Trophoblast cell (in vitro differentiated cells and primary cell): ENCODE measurements at regions not wholly inside any gene's neighbourhood (a gene's known extent, or its start where the extent isn't known, plus 50 kb on each side); places are given as distances from the start of the nearest gene placed in this dataset.

Experiments
- DNase-seq, 2 donors: peaks; one replicate each; pipeline ENCODE4 v3.0.0-alpha.2; 2016
- H2AFZ ChIP-seq: 2 replicates; pipeline ENCODE4 v1.6.1; 2013; ENCODE audit warnings: low read length, moderate library complexity, mild to moderate bottlenecking; ENCODE audit not compliant: insufficient read depth, poor library complexity
- H2AK5ac ChIP-seq: 2 replicates; pipeline ENCODE4 v1.6.1; 2013; ENCODE audit warnings: mild to moderate bottlenecking, low read length
- H2BK120ac ChIP-seq: 2 replicates; pipeline ENCODE4 v1.6.1; 2013; ENCODE audit warnings: low read length, mild to moderate bottlenecking, moderate library complexity; ENCODE audit not compliant: insufficient read depth, poor library complexity
- H2BK12ac ChIP-seq: 2 replicates; pipeline ENCODE4 v1.6.1; 2013; ENCODE audit warnings: mild to moderate bottlenecking, low read length, moderate library complexity
- H2BK5ac ChIP-seq: 2 replicates; pipeline ENCODE4 v1.6.1; 2013; ENCODE audit warnings: low read length, low read depth, moderate library complexity, mild to moderate bottlenecking; ENCODE audit not compliant: poor library complexity
- H3K14ac ChIP-seq: 2 replicates; pipeline ENCODE4 v1.6.1; 2013; ENCODE audit warnings: mild to moderate bottlenecking, low read length
- H3K18ac ChIP-seq: 2 replicates; pipeline ENCODE4 v1.6.1; 2013; ENCODE audit warnings: mild to moderate bottlenecking, low read length
- H3K23ac ChIP-seq: 2 replicates; pipeline ENCODE4 v1.6.1; 2013; ENCODE audit warnings: low read length
- H3K27ac ChIP-seq: 2 replicates; pipeline ENCODE4 v1.5.1; 2013; ENCODE audit warnings: low read depth, mild to moderate bottlenecking, inconsistent platforms, low read length, moderate library complexity
- H3K27me3 ChIP-seq: 2 replicates; pipeline ENCODE4 v1.6.1; 2013; ENCODE audit warnings: inconsistent platforms, mild to moderate bottlenecking, low read length, moderate library complexity; ENCODE audit not compliant: insufficient read depth
- H3K36me3 ChIP-seq, 2 experiments: 1 replicate in 1 of 2; 2 replicates in 1 of 2; pipeline ENCODE4 v1.6.1; 2013; ENCODE audit warnings: low read length in 2 of 2, mild to moderate bottlenecking in 2 of 2, moderate library complexity in 1 of 2; ENCODE audit not compliant: insufficient read depth in 2 of 2, control insufficient read depth in 1 of 2
- H3K4ac ChIP-seq: 2 replicates; pipeline ENCODE4 v1.6.1; 2013; ENCODE audit warnings: low read depth, mild to moderate bottlenecking, low read length, moderate library complexity
- H3K4me1 ChIP-seq, 2 experiments: 1 replicate in 1 of 2; 2 replicates in 1 of 2; pipeline ENCODE4 v1.6.1; 2013; ENCODE audit warnings: low read length in 2 of 2, mild to moderate bottlenecking in 2 of 2, moderate library complexity in 1 of 2; ENCODE audit not compliant: insufficient read depth in 2 of 2, control insufficient read depth in 1 of 2
- H3K4me2 ChIP-seq: 2 replicates; pipeline ENCODE4 v1.6.1; 2013; ENCODE audit warnings: inconsistent platforms, mild to moderate bottlenecking, low read length, moderate library complexity
- H3K4me3 ChIP-seq: 2 replicates; pipeline ENCODE4 v1.5.1; 2013; ENCODE audit warnings: mild to moderate bottlenecking, low read depth, low read length, inconsistent platforms
- H3K79me1 ChIP-seq: one replicate; pipeline ENCODE4 v1.6.1; 2013; ENCODE audit warnings: low read length
- H3K79me2 ChIP-seq: 2 replicates; pipeline ENCODE4 v1.6.1; 2013; ENCODE audit warnings: low read length, mild to moderate bottlenecking; ENCODE audit not compliant: control insufficient read depth, insufficient read depth, poor library complexity
- H3K9ac ChIP-seq: 2 replicates; pipeline ENCODE4 v1.6.1; 2013; ENCODE audit warnings: mild to moderate bottlenecking, low read length
- H3K9me3 ChIP-seq: 2 replicates; pipeline ENCODE4 v1.6.1; 2013; ENCODE audit warnings: low read depth, mild to moderate bottlenecking, control low read depth, inconsistent platforms, low read length; ENCODE audit not compliant: insufficient read depth
- H4K12ac ChIP-seq: 2 replicates; pipeline ENCODE4 v1.6.1; 2013; ENCODE audit warnings: low read depth, mild to moderate bottlenecking, low read length, moderate library complexity
- H4K8ac ChIP-seq: 2 replicates; pipeline ENCODE4 v1.6.1; 2013; ENCODE audit warnings: low read depth, mild to moderate bottlenecking, low read length, moderate library complexity
- H4K91ac ChIP-seq: one replicate; pipeline ENCODE4 v1.6.1; 2013; ENCODE audit warnings: low read depth, mild to moderate bottlenecking, low read length, moderate library complexity
- WGBS: extraction: QIAGEN DNeasy Blood & Tissue Kit; methylation state at CpG from one replicate; pipeline ENCODE4 v1.1.7; 2013; ENCODE audit warnings: missing lambda C conversion rate; ENCODE audit not compliant: insufficient read length, insufficient coverage; ENCODE audit errors: extremely low coverage; 5-methylcytosine and 5-hydroxymethylcytosine counted together

DNA sequence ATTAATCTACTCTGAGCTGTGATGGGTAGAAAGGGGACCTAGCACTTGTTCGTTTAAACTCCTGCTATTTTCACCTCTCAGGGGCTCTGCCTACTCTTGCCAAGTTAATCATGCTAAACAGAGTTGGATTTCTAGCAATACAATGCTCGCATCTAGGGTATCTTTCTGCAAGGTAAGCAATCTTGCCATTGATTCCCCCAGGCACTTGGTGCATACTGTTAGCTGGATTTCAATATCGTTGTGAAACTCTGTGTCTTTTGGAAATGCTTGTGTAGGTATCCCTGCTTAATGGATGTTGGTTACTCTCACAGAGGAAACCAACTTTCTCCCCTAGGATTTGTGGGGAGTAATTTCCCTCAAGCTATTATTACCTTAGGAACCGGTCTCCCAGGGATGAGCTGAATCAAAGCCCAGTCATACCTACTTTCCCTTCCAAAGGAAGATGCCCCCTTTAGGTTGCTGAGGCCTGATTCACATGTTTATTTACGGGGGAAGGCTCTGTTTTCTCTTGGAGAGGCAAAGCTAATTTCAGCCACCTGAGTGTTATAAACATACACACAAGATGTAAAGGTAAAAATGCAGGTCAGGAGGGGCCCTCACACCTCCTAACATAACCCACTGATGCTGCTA, 366.8 kb downstream of the FBXW7 start:
- H3K4me3 ChIP-seq, result no peak overlapping the region
- H2BK5ac ChIP-seq, result no peak overlapping the region
- no peaks in the 10 kb centered on the region for H3K36me3 ChIP-seq
- no peaks in the 10 kb centered on the region for H3K9me3 ChIP-seq
- no peak overlapping the region for H2AFZ ChIP-seq
- no peaks in the 10 kb centered on the region for H3K79me2 ChIP-seq
- no peak overlapping the region for H2BK12ac ChIP-seq
- no peak overlapping the region for H2BK120ac ChIP-seq
- no peak overlapping the region for H3K4me2 ChIP-seq
- H4K91ac ChIP-seq, result no peak overlapping the region
- no peak overlapping the region for H3K9ac ChIP-seq
- H2AK5ac ChIP-seq, result no peak overlapping the region
- H4K8ac ChIP-seq, result no peak overlapping the region
- no peak overlapping the region for H4K12ac ChIP-seq
- no peak overlapping the region for H3K4ac ChIP-seq
- H3K79me1 ChIP-seq, result no peaks in the 10 kb centered on the region
- H3K27me3 ChIP-seq, result no peaks in the 10 kb centered on the region
- no peak overlapping the region for H3K14ac ChIP-seq
- no peak overlapping the region for H3K27ac ChIP-seq
- no CpG with 5 or more reads among the region's 5 CpGs for whole genome bisulfite sequencing
- H3K4me1 ChIP-seq, result peaks cover 0 to 6% of the 10 kb centered on the region in 2 experiments
- no peak overlapping the region for H3K23ac ChIP-seq
- H3K18ac ChIP-seq, result no peak overlapping the region
- DNase-seq, result no peak

DNA sequence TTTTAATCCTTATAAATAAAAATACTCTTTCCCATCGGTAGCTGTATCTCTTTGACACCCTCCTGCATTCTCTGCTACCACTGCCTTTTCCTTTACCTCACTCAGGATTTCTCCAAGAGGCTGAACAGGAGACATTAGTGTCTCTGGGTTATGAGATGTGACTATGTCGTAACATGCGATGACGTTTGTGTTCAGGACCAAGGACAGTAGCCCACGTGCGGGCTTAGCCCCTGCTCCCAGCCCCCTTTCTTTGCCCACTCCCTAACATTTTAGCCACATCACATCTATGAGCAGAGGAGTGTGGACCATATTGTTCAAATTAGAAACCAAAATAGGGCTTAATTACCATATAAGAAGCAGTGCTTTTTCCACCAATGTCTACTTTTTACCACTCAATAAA, 369.3 kb downstream of the FBXW7 start:
- H3K4me1 ChIP-seq, result peaks cover 0 to 6% of the 10 kb centered on the region in 2 experiments
- no peak overlapping the region for H2BK5ac ChIP-seq
- no peak overlapping the region for H2BK12ac ChIP-seq
- H3K14ac ChIP-seq, result no peak overlapping the region
- H2AFZ ChIP-seq, result no peak overlapping the region
- WGBS, result no CpG with 5 or more reads among the region's 6 CpGs
- no peak overlapping the region for H3K23ac ChIP-seq
- no peak overlapping the region for H3K4ac ChIP-seq
- no peaks in the 10 kb centered on the region for H3K9me3 ChIP-seq
- no peak overlapping the region for H3K4me2 ChIP-seq
- H3K27ac ChIP-seq, result no peak overlapping the region
- no peaks in the 10 kb centered on the region for H3K27me3 ChIP-seq
- H3K18ac ChIP-seq, result no peak overlapping the region
- no peak overlapping the region for H4K91ac ChIP-seq
- H2AK5ac ChIP-seq, result no peak overlapping the region
- no peaks in the 10 kb centered on the region for H3K36me3 ChIP-seq
- no peak overlapping the region for H2BK120ac ChIP-seq
- peak; percentile 11 to 68 for DNase-seq
- H3K4me3 ChIP-seq, result no peak overlapping the region
- H4K12ac ChIP-seq, result no peak overlapping the region
- no peaks in the 10 kb centered on the region for H3K79me2 ChIP-seq
- H4K8ac ChIP-seq, result no peak overlapping the region
- no peaks in the 10 kb centered on the region for H3K79me1 ChIP-seq
- H3K9ac ChIP-seq, result no peak overlapping the region

DNA sequence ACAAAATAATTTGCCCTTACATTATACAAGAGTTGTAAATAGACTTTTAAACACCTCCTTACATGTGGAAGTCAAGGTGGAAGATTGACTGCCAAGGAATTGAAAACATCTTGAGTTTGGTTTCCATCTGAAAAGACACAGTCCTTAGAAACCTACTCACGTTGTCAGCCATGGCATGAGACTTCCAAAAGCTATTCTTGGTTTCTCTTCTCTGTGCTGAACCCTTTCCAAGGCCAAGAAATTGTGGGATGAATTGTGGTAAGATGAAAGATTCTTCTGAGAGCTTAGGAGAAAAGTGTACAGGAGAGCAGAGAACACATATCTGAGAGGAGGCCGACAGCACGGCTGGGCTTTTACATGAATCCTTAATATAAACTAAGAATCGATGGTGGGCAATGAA, 370.0 kb downstream of the FBXW7 start:
- H3K36me3 ChIP-seq, result no peaks in the 10 kb centered on the region
- no peak overlapping the region for H3K18ac ChIP-seq
- no peak overlapping the region for H2AFZ ChIP-seq
- no peaks in the 10 kb centered on the region for H3K79me2 ChIP-seq
- no peak overlapping the region for H3K4me2 ChIP-seq
- no peak overlapping the region for H2BK120ac ChIP-seq
- peaks cover 0 to 6% of the 10 kb centered on the region in 2 experiments for H3K4me1 ChIP-seq
- no peak overlapping the region for H3K4ac ChIP-seq
- no peak overlapping the region for H3K23ac ChIP-seq
- H4K91ac ChIP-seq, result no peak overlapping the region
- H2BK12ac ChIP-seq, result no peak overlapping the region
- H3K79me1 ChIP-seq, result no peaks in the 10 kb centered on the region
- no peak overlapping the region for H2AK5ac ChIP-seq
- H3K9me3 ChIP-seq, result no peaks in the 10 kb centered on the region
- H2BK5ac ChIP-seq, result no peak overlapping the region
- no peak overlapping the region for H4K12ac ChIP-seq
- DNase-seq, result peak in 1 of 2 donors; percentile 25
- no peak overlapping the region for H3K27ac ChIP-seq
- no peaks in the 10 kb centered on the region for H3K27me3 ChIP-seq
- no CpG with 5 or more reads among the region's 4 CpGs for WGBS
- no peak overlapping the region for H3K14ac ChIP-seq
- no peak overlapping the region for H3K9ac ChIP-seq
- no peak overlapping the region for H3K4me3 ChIP-seq
- H4K8ac ChIP-seq, result no peak overlapping the region

DNA sequence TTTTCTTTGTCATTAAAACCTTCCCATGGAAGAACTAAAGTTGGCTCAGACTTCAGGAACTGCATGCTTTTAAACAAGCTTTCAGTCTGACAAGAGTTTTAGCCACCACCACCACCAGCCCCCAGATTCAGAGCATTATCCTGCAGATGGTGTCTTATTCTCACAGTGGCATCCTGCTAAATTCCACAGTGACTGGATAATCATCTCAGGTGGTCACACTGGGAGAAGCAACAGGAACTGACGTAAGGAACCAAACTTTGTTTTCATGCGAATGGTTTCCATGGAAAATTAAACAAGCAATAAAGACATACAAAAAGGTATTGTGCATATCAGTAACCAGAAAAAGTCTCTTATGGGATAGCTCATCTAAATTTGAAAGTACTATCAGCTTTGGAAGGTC, 370.7 kb downstream of the FBXW7 start:
- H4K91ac ChIP-seq, result no peak overlapping the region
- H3K36me3 ChIP-seq, result no peaks in the 10 kb centered on the region
- no peaks in the 10 kb centered on the region for H3K9me3 ChIP-seq
- no peak overlapping the region for H3K14ac ChIP-seq
- H3K4me2 ChIP-seq, result peak overlapping the region; percentile 42
- H4K8ac ChIP-seq, result no peak overlapping the region
- peak; percentile 18 to 90 for DNase-seq
- no peak overlapping the region for H3K4me3 ChIP-seq
- H2BK12ac ChIP-seq, result no peak overlapping the region
- WGBS, result no CpG with 5 or more reads among the region's 2 CpGs
- no peak overlapping the region for H3K27ac ChIP-seq
- no peak overlapping the region for H2AFZ ChIP-seq
- no peak overlapping the region for H4K12ac ChIP-seq
- no peak overlapping the region for H2BK120ac ChIP-seq
- H3K9ac ChIP-seq, result no peak overlapping the region
- H3K79me1 ChIP-seq, result no peaks in the 10 kb centered on the region
- peaks cover 0 to 6% of the 10 kb centered on the region in 2 experiments for H3K4me1 ChIP-seq
- no peak overlapping the region for H3K18ac ChIP-seq
- H3K79me2 ChIP-seq, result no peaks in the 10 kb centered on the region
- no peaks in the 10 kb centered on the region for H3K27me3 ChIP-seq
- no peak overlapping the region for H3K4ac ChIP-seq
- H2BK5ac ChIP-seq, result no peak overlapping the region
- no peak overlapping the region for H3K23ac ChIP-seq
- H2AK5ac ChIP-seq, result no peak overlapping the region
